ACHN (cell line): ENCODE measurements at regions not wholly inside any gene's neighbourhood (a gene's known extent, or its start where the extent isn't known, plus 50 kb on each side); places are given as distances from the start of the nearest gene placed in this dataset.

ENCODE experiments used
- DNase-seq: peaks from one replicate; pipeline ENCODE4 v3.0.0-alpha.2; 2015
- in situ Hi-C: cut with HindIII; loops from 2 replicates; pipeline ENCODE4 v1.10.0; 2017; ENCODE audit warnings: low sequenced_read_pairs, low pct_ligation_motif_present, low pct_unique_long_range_greater_than_20kb

GRCh38 chr3:18847583-18848197 lies 300.6 kb upstream of the KCNH8 start:
- in situ Hi-C loops, result no loop called here
- peak; percentile 19 for DNase-seq

- in situ Hi-C loops, result no loop called here
- no peak for DNase-seq
These were observed 304.3 kb upstream of the KCNH8 start for GRCh38 chr3:18843983-18844382.

DNA sequence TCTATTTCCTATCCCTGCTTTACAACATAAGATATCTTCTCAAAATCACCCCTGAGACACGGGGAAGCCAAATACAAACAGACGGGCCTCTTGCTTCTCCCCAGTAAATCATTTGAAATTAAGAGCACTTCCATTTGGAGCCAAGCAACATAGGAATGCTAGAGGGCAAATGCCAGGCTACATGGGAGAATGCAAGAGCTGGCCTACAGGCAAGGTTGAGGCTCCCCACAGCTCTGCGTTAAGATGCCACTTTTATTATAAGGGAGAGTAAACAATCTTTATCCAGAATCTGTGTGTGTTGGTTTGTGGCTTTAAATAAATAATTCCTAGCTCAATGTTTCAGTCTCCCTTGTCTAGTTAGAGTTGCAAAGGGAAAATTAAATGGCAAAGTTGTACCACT lies 305.1 kb upstream of the KCNH8 start:
- in situ Hi-C loops, result no loop called here
- DNase-seq, result no peak

GRCh38 chr3:18841422-18842343 lies 306.6 kb upstream of the KCNH8 start:
- in situ Hi-C loops, result no loop called here
- no peak for DNase-seq

- in situ Hi-C loops, result no loop called here
These were observed 307.7 kb upstream of the KCNH8 start for GRCh38 chr3:18840535-18841137.

GRCh38 chr3:18838758-18839157 lies 309.6 kb upstream of the KCNH8 start:
- DNase-seq, result no peak
- in situ Hi-C loops, result no loop called here

More at GRCh38 chr3:18840535-18841137, 307.7 kb upstream of the KCNH8 start:
- no peak for DNase-seq

DNA sequence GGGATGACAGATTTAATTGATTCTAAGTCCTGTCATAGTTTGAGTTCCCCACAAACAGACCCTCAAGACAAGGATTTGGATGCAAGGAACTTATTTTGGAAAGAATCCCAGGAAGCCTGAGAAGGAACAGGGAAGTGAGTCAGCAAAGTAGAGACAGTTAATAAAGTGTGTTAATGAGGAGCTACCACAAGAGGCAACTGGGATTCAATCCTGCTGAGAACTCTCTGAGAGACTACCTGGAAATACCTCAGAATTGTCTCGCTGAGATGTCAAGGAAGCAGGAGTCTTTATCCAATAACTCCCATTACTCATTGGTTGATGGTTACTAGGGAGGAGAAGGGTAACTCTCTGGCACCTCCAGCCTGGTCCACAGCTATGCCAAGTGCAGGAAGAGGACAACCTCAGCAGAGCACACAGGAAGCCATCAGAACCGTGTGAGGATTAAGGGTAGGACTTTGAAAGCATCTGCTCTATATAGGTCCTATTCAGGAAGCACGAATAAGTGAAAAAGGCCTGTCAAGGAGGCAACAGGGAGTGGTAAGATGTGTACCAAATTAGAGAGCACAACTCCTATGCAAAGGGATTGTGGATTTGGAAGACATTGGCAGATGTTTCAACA lies 311.1 kb upstream of the KCNH8 start:
- in situ Hi-C loops, result no loop called here
- DNase-seq, result no peak

- in situ Hi-C loops, result no loop called here
- DNase-seq, result no peak
These were observed 313.3 kb upstream of the KCNH8 start for GRCh38 chr3:18835021-18835420.

GRCh38 chr3:18830087-18830486 lies 318.2 kb upstream of the KCNH8 start:
- DNase-seq, result no peak
- in situ Hi-C loops, result no loop called here

DNA sequence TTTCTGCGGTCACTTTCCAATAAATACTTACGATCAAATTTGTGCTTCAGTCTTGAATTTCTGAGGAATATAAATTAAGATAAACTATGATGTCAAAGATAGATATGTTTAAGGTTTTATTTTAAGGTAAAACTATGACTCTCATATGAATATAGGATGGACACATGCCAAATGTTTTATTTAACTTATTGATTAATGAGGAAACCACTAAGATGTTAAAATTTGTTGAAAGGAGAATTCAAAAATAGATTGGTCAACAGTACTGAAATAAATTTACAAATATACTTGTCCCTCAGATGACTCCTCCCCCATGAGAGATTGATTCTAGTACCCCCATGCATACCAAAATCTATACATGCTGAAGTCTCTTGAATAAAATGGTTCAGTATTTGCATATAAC lies 319.7 kb upstream of the KCNH8 start:
- in situ Hi-C loops, result no loop called here
- no peak for DNase-seq

- no peak for DNase-seq
- in situ Hi-C loops, result no loop called here
These were observed 320.6 kb upstream of the KCNH8 start for GRCh38 chr3:18827664-18828063.

- no peak for DNase-seq
- in situ Hi-C loops, result no loop called here
These were observed 322.6 kb upstream of the KCNH8 start for GRCh38 chr3:18825665-18826064.

GRCh38 chr3:18813300-18813699 lies 335.0 kb upstream of the KCNH8 start:
- DNase-seq, result no peak
- in situ Hi-C loops, result no loop called here

DNA sequence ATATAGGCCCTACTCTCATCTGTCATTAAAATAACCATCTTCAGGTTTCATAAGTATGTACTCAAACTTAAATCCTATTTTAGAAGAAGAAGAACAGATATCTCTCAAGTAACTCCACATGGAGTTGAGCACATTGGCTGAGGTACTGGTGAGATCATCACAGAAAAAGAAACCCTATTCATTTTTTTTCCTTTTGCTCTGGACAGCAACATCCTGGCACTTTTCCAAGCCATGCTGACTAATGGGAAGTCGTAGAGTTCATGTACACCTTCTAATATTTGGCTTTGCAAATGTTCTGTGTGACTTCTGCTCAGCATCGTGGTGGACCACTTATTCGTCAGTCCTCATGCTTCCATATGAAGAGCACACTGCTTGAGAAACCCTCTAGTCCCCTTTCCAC lies 336.0 kb upstream of the KCNH8 start:
- in situ Hi-C loops, result no loop called here
- peak; percentile 3 for DNase-seq

GRCh38 chr3:18810306-18810661 lies 338.0 kb upstream of the KCNH8 start:
- in situ Hi-C loops, result no loop called here
- no peak for DNase-seq

DNA sequence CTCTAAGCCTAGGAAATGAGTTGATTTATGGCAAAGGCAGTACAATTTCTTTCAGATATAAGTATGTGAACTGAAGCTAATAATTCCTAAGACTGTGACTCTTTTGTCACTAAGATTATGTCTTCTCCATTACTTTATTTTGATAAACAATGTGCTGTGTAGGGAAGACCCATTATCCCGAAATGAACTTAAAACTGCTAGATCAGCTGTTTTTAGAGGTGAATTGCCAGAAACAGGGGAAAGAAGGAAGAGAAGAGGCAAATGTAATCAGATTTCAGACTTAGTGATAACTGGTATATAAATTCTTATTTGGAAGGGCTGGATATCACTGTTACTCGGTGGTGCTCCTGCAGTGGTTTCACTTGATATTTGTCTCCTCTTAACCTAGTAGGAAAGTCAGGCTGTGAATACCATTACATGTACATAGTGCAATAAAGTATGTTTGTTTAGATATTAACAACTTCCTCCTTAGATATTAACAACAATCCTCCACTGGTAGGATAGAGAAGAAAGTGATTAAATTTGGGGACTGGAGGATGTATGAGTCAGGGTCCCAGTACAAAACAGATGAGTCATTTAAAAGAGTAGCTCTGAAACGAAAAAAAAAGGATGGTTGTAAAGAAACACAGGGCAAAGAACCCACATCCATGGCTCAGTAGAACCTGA lies 338.5 kb upstream of the KCNH8 start:
- in situ Hi-C loops, result no loop called here

GRCh38 chr3:18808429-18808828 lies 339.9 kb upstream of the KCNH8 start:
- no peak for DNase-seq
- in situ Hi-C loops, result no loop called here

More for the DNA sequence above, 338.5 kb upstream of the KCNH8 start:
- DNase-seq, result no peak

DNA sequence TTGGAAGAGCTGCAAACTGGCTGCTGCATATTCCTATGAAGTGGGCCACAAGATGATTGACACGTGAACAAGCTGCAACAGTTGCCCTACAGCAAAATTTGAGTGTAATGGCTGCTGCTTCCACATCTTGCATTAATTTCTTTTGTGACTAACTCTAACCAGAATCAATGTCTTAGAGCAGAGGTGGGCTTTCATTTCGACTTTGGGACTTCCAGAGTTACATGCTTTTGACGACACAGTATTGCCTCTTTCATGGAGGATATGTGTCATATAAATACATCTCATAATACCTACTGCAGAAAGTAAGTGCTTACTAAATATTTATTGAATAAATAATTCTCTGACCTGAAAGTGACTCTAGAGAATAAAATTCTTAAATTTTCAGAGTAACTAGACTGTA lies 340.7 kb upstream of the KCNH8 start:
- DNase-seq, result no peak

GRCh38 chr3:18806633-18807032 lies 341.7 kb upstream of the KCNH8 start:
- in situ Hi-C loops, result no loop called here

More for the DNA sequence above, 340.7 kb upstream of the KCNH8 start:
- in situ Hi-C loops, result no loop called here

More at GRCh38 chr3:18806633-18807032, 341.7 kb upstream of the KCNH8 start:
- no peak for DNase-seq
